ENCODE measurements at regions not wholly inside any gene's neighbourhood (a gene's known extent, or its start where the extent isn't known, plus 50 kb on each side); places are given as distances from the start of the nearest gene placed in this dataset.
"Not testable (repeated sequence)": the region's sequence is repeated elsewhere in the genome, so short reads cannot be mapped to it uniquely, and the experiment has no call there.

DNA sequence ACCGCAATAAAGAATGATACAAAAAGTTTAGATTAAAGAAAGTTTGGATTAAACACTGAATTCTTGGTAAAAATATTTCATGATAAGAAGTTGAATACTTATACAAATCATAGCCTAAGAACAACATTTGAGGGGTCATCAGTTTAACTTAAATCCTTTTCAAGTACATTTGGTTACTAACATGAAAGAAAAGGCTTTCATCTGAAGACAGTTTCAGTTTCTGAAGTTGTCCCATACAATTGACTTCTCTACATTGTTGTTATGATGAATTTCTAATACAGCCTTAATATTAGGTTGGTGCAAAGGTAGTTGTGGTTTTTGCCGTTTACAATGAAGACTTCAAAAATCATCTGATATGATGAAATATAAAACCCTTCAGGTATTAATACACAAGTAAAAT is 317.5 kb upstream of the MAGI2 start:
- no peak for DNase-seq (ENCODE audit: low spot score)
- intact Hi-C loops (cut with micrococcal nuclease), result no loop called here
- Mint-ChIP-seq H3K4me3 (no peak overlapping the region), H3K27me3 (ENCODE audit: insufficient read depth) (no peaks in the 10 kb centered on the region), H3K27ac (no peak overlapping the region), H3K4me1 (ENCODE audit: low read depth) (no peaks in the 10 kb centered on the region), H3K9me3 (no peaks in the 10 kb centered on the region), H3K36me3 (ENCODE audit: low read depth) (no peaks in the 10 kb centered on the region)

GRCh38 chr7:79770063-79770462 is 316.6 kb upstream of the MAGI2 start:
- Mint-ChIP-seq H3K27me3 (ENCODE audit: insufficient read depth) (no peaks in the 10 kb centered on the region), H3K36me3 (ENCODE audit: low read depth) (no peaks in the 10 kb centered on the region), H3K27ac (no peak overlapping the region), H3K4me3 (no peak overlapping the region), H3K9me3 (no peaks in the 10 kb centered on the region), H3K4me1 (ENCODE audit: low read depth) (no peaks in the 10 kb centered on the region)
- intact Hi-C loops (cut with micrococcal nuclease), result no loop called here
- no peak for DNase-seq (ENCODE audit: low spot score)

DNA sequence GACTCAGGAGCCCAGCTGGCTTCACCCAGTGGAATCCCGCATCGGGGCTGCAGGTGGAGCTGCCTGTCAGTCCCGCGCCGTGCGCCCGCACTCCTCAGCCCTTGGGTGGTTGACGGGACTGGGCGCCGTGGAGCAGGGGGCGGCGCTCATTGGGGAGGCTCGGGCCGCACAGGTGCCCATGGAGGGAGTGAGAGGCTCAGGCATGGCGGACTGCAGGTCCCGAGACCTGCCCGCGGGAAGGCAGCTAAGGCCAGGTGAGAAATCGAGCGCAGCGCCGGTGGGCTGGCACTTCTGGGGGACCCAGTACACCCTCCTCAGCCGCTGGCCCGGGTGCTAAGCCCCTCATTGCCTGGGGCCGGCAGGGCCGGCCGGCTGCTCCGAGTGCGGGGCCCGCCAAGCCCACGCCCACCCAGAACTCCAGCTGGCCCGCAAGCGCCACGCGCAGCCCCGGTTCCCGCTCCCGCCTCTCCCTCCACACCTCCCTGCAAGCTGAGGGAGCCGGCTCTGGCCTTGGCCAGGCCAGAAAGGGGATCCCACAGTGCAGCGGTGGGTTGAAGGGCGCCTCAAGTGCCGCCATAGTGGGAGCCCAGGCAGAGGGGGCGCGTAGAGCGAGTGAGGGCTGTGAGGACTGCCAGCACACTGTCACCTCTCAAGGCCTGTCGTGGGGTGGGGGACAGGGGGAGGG is 314.6 kb upstream of the MAGI2 start:
- H3K4me3 Mint-ChIP-seq; intact Hi-C loops (cut with micrococcal nuclease); H3K27ac Mint-ChIP-seq; H3K36me3 Mint-ChIP-seq (ENCODE audit: low read depth); H3K27me3 Mint-ChIP-seq (ENCODE audit: insufficient read depth); H3K9me3 Mint-ChIP-seq; DNase-seq (ENCODE audit: low spot score); H3K4me1 Mint-ChIP-seq (ENCODE audit: low read depth): not testable (repeated sequence)

DNA sequence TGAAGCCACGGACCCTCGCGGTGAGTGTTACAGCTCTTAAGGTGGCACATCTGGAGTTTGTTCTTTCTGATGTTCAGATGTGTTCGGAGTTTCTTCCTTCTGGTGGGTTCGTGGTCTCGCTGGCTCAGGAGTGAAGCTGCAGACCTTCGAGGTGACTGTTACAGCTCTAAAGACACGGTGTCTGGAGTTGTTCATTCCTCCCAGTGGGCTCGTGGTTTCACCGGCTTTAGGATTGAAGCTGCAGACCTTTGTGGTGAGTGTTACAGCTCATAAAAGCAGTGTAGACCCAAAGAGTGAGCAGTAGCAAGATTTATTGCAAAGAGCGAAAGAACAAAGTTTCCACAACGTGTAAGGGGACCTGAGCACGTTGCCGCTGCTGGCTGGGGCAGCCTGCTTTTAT is 313.7 kb upstream of the MAGI2 start:
- intact Hi-C loops (cut with micrococcal nuclease); H3K27me3 Mint-ChIP-seq (ENCODE audit: insufficient read depth); DNase-seq (ENCODE audit: low spot score); H3K4me1 Mint-ChIP-seq (ENCODE audit: low read depth); H3K27ac Mint-ChIP-seq; H3K36me3 Mint-ChIP-seq (ENCODE audit: low read depth); H3K9me3 Mint-ChIP-seq; H3K4me3 Mint-ChIP-seq: not testable (repeated sequence)

- no peaks in the 10 kb centered on the region for H3K4me1 Mint-ChIP-seq (ENCODE audit: low read depth)
- no peak overlapping the region for H3K27ac Mint-ChIP-seq
- no peak overlapping the region for H3K4me3 Mint-ChIP-seq
- intact Hi-C loops (cut with micrococcal nuclease), result no loop called here
- H3K27me3 Mint-ChIP-seq (ENCODE audit: insufficient read depth), result no peaks in the 10 kb centered on the region
- H3K9me3 Mint-ChIP-seq, result no peaks in the 10 kb centered on the region
- H3K36me3 Mint-ChIP-seq (ENCODE audit: low read depth), result no peaks in the 10 kb centered on the region
- no peak for DNase-seq (ENCODE audit: low spot score)
These were observed 308.5 kb upstream of the MAGI2 start for GRCh38 chr7:79761876-79762429.

DNA sequence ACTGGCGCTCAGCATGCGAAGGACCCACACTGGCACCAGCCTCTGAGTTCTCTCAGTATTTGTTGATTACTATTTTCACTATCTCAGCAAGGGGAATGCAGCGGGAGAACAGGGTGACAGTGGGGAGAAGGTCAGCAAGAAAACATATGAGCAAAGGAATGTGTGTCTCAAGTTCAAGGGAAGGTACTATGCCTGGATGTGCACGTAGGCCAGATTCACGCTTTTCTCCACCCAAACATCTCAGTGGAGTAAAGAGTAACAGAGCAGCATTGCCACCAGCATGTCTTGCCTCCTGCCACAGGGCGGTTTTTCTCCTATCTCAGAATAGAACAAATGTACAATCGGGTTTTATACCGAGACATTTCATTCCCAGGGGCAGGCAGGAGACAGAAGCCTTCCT is 297.5 kb upstream of the MAGI2 start:
- H3K9me3 Mint-ChIP-seq; H3K27ac Mint-ChIP-seq; intact Hi-C loops (cut with micrococcal nuclease); H3K27me3 Mint-ChIP-seq (ENCODE audit: insufficient read depth); H3K36me3 Mint-ChIP-seq (ENCODE audit: low read depth); DNase-seq (ENCODE audit: low spot score); H3K4me3 Mint-ChIP-seq; H3K4me1 Mint-ChIP-seq (ENCODE audit: low read depth): not testable (repeated sequence)

GRCh38 chr7:79749856-79750255 is 296.4 kb upstream of the MAGI2 start:
- intact Hi-C loops (cut with micrococcal nuclease), result no loop called here
- Mint-ChIP-seq H3K4me3 (no peak overlapping the region), H3K4me1 (ENCODE audit: low read depth) (no peaks in the 10 kb centered on the region), H3K36me3 (ENCODE audit: low read depth) (no peaks in the 10 kb centered on the region), H3K27me3 (ENCODE audit: insufficient read depth) (no peaks in the 10 kb centered on the region), H3K9me3 (no peaks in the 10 kb centered on the region), H3K27ac (no peak overlapping the region)
- no peak for DNase-seq (ENCODE audit: low spot score)

DNA sequence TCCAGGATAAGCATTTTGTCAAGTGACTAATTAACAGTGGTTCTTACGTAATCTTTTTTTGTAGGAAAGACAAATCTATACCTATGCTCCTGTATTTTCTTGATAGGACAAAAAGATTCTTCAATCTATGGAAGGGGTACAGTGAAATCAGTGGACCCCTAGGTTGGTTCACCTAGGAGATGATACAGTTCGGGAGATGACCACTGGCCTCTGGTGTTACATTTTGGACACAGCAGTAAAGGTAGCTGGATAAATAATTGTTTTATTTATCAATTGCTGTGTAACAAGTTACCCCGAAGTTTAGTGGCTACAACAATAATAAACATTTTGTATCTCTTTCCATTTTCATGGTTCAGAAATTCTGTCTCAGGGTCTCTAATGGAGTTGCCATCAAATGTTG is 288.2 kb upstream of the MAGI2 start:
- H3K4me3 Mint-ChIP-seq, result no peak overlapping the region
- intact Hi-C loops (cut with micrococcal nuclease), result no loop called here
- H3K36me3 Mint-ChIP-seq (ENCODE audit: low read depth), result no peaks in the 10 kb centered on the region
- H3K4me1 Mint-ChIP-seq (ENCODE audit: low read depth), result no peaks in the 10 kb centered on the region
- no peaks in the 10 kb centered on the region for H3K9me3 Mint-ChIP-seq
- no peak for DNase-seq (ENCODE audit: low spot score)
- no peaks in the 10 kb centered on the region for H3K27me3 Mint-ChIP-seq (ENCODE audit: insufficient read depth)
- no peak overlapping the region for H3K27ac Mint-ChIP-seq

- H3K4me1 Mint-ChIP-seq (ENCODE audit: low read depth), result no peaks in the 10 kb centered on the region
- no peaks in the 10 kb centered on the region for H3K36me3 Mint-ChIP-seq (ENCODE audit: low read depth)
- H3K4me3 Mint-ChIP-seq, result no peak overlapping the region
- H3K9me3 Mint-ChIP-seq, result no peaks in the 10 kb centered on the region
- H3K27ac Mint-ChIP-seq, result no peak overlapping the region
- intact Hi-C loops (cut with micrococcal nuclease), result no loop called here
- DNase-seq (ENCODE audit: low spot score), result no peak
- no peaks in the 10 kb centered on the region for H3K27me3 Mint-ChIP-seq (ENCODE audit: insufficient read depth)
These were observed 286.6 kb upstream of the MAGI2 start for GRCh38 chr7:79740076-79740475.

GRCh38 chr7:79739036-79739709 is 285.7 kb upstream of the MAGI2 start:
- not testable (repeated sequence) for H3K9me3 Mint-ChIP-seq

DNA sequence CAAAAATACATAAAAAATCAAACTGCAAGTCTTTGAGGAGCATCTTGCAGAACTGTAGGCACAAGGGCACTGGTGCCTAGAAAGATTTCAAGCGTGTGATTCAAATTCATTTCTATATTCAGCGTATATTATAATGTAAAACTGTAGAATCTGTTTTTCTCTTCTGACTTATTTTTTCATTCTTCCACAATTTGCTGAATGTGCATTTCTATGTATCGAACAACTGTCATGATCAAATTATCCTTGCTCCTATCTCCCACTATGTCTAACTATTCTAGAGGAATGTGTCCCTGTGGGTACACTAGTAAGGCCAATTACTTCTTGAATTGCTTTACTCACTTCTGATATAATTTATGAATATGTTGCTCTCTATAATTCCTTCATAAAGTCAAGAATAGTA is 283.0 kb upstream of the MAGI2 start:
- intact Hi-C loops (cut with micrococcal nuclease), result no loop called here
- Mint-ChIP-seq H3K27me3 (ENCODE audit: insufficient read depth) (no peaks in the 10 kb centered on the region), H3K27ac (no peak overlapping the region), H3K36me3 (ENCODE audit: low read depth) (no peaks in the 10 kb centered on the region), H3K4me1 (ENCODE audit: low read depth) (no peaks in the 10 kb centered on the region), H3K4me3 (no peak overlapping the region), H3K9me3 (peaks cover 13% of the 10 kb centered on the region)
- DNase-seq (ENCODE audit: low spot score), result no peak

More at GRCh38 chr7:79739036-79739709, 285.7 kb upstream of the MAGI2 start:
- H3K27ac Mint-ChIP-seq; H3K27me3 Mint-ChIP-seq (ENCODE audit: insufficient read depth); H3K4me1 Mint-ChIP-seq (ENCODE audit: low read depth); DNase-seq (ENCODE audit: low spot score); H3K4me3 Mint-ChIP-seq; intact Hi-C loops (cut with micrococcal nuclease); H3K36me3 Mint-ChIP-seq (ENCODE audit: low read depth): not testable (repeated sequence)

DNA sequence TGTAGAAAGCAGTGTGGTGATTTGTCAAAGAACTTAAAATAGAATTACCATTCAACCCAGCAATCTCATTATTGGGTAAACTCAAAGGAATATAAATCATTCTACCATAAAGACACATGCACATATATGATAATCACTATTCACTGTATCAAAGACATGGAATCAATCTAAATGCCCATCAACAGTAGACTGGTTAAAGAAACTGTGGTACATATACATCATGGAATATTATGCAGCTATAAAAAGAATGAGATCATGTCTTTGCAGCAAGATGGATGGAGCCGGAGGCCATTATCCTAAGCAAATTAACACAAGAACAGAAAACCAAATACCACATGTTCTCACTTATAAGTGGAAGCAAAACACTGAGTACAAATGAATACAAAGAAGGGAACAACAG is 281.5 kb upstream of the MAGI2 start:
- Mint-ChIP-seq H3K27me3 (ENCODE audit: insufficient read depth) (no peaks in the 10 kb centered on the region), H3K4me1 (ENCODE audit: low read depth) (no peaks in the 10 kb centered on the region), H3K4me3 (no peak overlapping the region), H3K9me3 (peaks cover 14% of the 10 kb centered on the region), H3K27ac (no peak overlapping the region), H3K36me3 (ENCODE audit: low read depth) (no peaks in the 10 kb centered on the region)
- no peak for DNase-seq (ENCODE audit: low spot score)
- intact Hi-C loops (cut with micrococcal nuclease), result no loop called here

GRCh38 chr7:79734181-79734580 is 280.7 kb upstream of the MAGI2 start:
- H3K27me3 Mint-ChIP-seq (ENCODE audit: insufficient read depth), result no peaks in the 10 kb centered on the region
- no peaks in the 10 kb centered on the region for H3K4me1 Mint-ChIP-seq (ENCODE audit: low read depth)
- peaks cover 14% of the 10 kb centered on the region for H3K9me3 Mint-ChIP-seq
- H3K4me3 Mint-ChIP-seq, result no peak overlapping the region
- no peak overlapping the region for H3K27ac Mint-ChIP-seq
- no peak for DNase-seq (ENCODE audit: low spot score)
- intact Hi-C loops (cut with micrococcal nuclease), result no loop called here
- no peaks in the 10 kb centered on the region for H3K36me3 Mint-ChIP-seq (ENCODE audit: low read depth)

All from activated T-helper 1 cell treated with anti-CD3 and anti-CD28 coated beads, Interleukin-12 subunit alpha, Interleukin-12 subunit beta, Interleukin-2, Interleukin-4 antibody, amounts not matched to agents 30 ng/mL and 10 ng/mL and 1 ng/mL, durations not matched to agents 14 hours and 24 hours and 36 hours (primary cell).